Panc1 (cell line): ENCODE measurements at regions not wholly inside any gene's neighbourhood (a gene's known extent, or its start where the extent isn't known, plus 50 kb on each side); places are given as distances from the start of the nearest gene placed in this dataset.

Experiments
- ATAC-seq: fragments of 200-7000 bp; cut with Tn5 transposase; 2 replicates; pipeline ENCODE4 v1.9.1; 2020; ENCODE audit warnings: mild to moderate bottlenecking, moderate library complexity
- BruUV-seq: library from RNA; stranded (reverse); fragments of 400-500 nt; replicated peaks from 2 replicates; lab custom pipeline; 2021; lab: Mats Ljungman, UMichigan
- CTCF ChIA-PET: fragments of 300-600 bp; sonication (Branson Sonifier 250); formaldehyde crosslinking; loops from one replicate; lab custom pipeline; 2022; ENCODE audit warnings: antibody characterized with exemption; lab: Charles Lee
- POLR2A ChIA-PET: fragments of 300-600 bp; sonication (Branson Sonifier 250); formaldehyde crosslinking; loops from one replicate; lab custom pipeline; 2022; ENCODE audit warnings: antibody characterized with exemption; lab: Charles Lee
- DNase-seq: peaks from one replicate; pipeline ENCODE4 v3.0.0-alpha.2; 2010; ENCODE audit warnings: low read depth, low spot score
- H3K27ac ChIP-seq: 2 replicates; pipeline ENCODE4 v1.5.1; 2011; ENCODE audit warnings: mild to moderate bottlenecking, low read length, inconsistent platforms
- H3K27me3 ChIP-seq: fragments of 200-500 bp; sonication (Bioruptor generic); 2 replicates; pipeline ENCODE4 v1.6.0; 2014; ENCODE audit warnings: low read length, inconsistent platforms; ENCODE audit not compliant: control insufficient read depth, insufficient read depth
- H3K36me3 ChIP-seq: fragments of 200-500 bp; sonication (Bioruptor generic); 2 replicates; pipeline ENCODE4 v1.5.1; 2014; ENCODE audit warnings: inconsistent platforms, mild to moderate bottlenecking, low read length, moderate library complexity; ENCODE audit not compliant: control insufficient read depth, insufficient read depth
- H3K4me1 ChIP-seq: 2 replicates; pipeline ENCODE4 v1.5.1; 2011; ENCODE audit warnings: inconsistent platforms, mild to moderate bottlenecking, low read length, moderate library complexity; ENCODE audit not compliant: control insufficient read depth, insufficient read depth
- H3K4me3 ChIP-seq, 2 experiments: 2 replicates each; pipeline ENCODE4 v1.5.1; 2011 to 2012; ENCODE audit warnings: low read depth in 2 of 2, low read length in 2 of 2, mild to moderate bottlenecking in 2 of 2, inconsistent platforms in 1 of 2, moderate library complexity in 1 of 2
- H3K9me3 ChIP-seq: fragments of 200-500 bp; sonication (Bioruptor generic); 2 replicates; pipeline ENCODE4 v1.5.1; 2014; ENCODE audit warnings: low read depth, mild to moderate bottlenecking, inconsistent platforms, low read length, moderate library complexity; ENCODE audit not compliant: control insufficient read depth, insufficient read depth
- CTCF ChIP-seq: fragments of 450-650 bp; IDR thresholded peaks from 2 replicates; pipeline ENCODE4 v1.5.1; 2017; ENCODE audit warnings: mild to moderate bottlenecking
- POLR2AphosphoS5 ChIP-seq: IDR thresholded peaks from 2 replicates; pipeline ENCODE4 v1.6.1; 2012; ENCODE audit warnings: mild to moderate bottlenecking, low read depth, low read length, moderate library complexity
- REST ChIP-seq, 2 experiments: IDR thresholded peaks; 2 replicates each; pipeline ENCODE4 v1.6.1; 2011 to 2012; ENCODE audit warnings: low read depth in 2 of 2, control low read depth in 1 of 2, low read length in 1 of 2, mild to moderate bottlenecking in 1 of 2, moderate library complexity in 1 of 2; ENCODE audit not compliant: insufficient read depth in 1 of 2
- SIN3A ChIP-seq: IDR thresholded peaks from 2 replicates; pipeline ENCODE4 v1.6.1; 2012; ENCODE audit warnings: low read depth, mild to moderate bottlenecking, low read length, moderate library complexity, borderline replicate concordance; ENCODE audit not compliant: insufficient read depth
- TCF7L2 ChIP-seq: IDR thresholded peaks from 2 replicates; pipeline ENCODE4 v1.6.1; 2011; ENCODE audit warnings: mild to moderate bottlenecking, low read depth, low read length, inconsistent platforms
- in situ Hi-C: cut with HindIII; loops from 2 replicates; pipeline ENCODE4 v1.10.0; 2016; ENCODE audit warnings: low sequenced_read_pairs, low pct_unique_long_range_greater_than_20kb
- intact Hi-C: fragments of 100-400 bp; cut with micrococcal nuclease; formaldehyde crosslinking; loops from one replicate; pipeline ENCODE4 v1.10.0; 2022; ENCODE audit not compliant: unreplicated experiment

- Histone ChIP-seq H3K36me3 (no peaks in the 10 kb centered on the region), H3K4me1 (no peaks in the 10 kb centered on the region), H3K9me3 (no peaks in the 10 kb centered on the region), H3K27ac (no peak overlapping the region), H3K27me3 (peaks cover 3% of the 10 kb centered on the region; the same call in 1 of the 2 replicates), H3K4me3 (no peak overlapping the region)
- in situ Hi-C loops, result no loop called here
- DNase-seq (no peak), ATAC-seq (no peak)
- no TSS peak for BruUV-seq
- POLR2A ChIA-PET, result no interaction called here
- no peak for TF ChIP-seq SIN3A
- no peak for TF ChIP-seq POLR2AphosphoS5
- intact Hi-C loops, result loop anchor here (10.0 kb wide), 1 partner anchor 979 kb away; no protein-coding TSS in a partner anchor
- CTCF ChIA-PET, result interaction anchor here (0.9 kb wide), 1 partner anchor 362 kb away, joined by 6 read pairs; no protein-coding TSS in a partner anchor
Measured at GRCh38 chr16:5665834-5666233, 568.2 kb upstream of the EEF2KMT start.

- in situ Hi-C loops, result no loop called here
- CTCF ChIA-PET, result no interaction called here
Measured at GRCh38 chr16:5653789-5654188, 556.2 kb upstream of the EEF2KMT start.

More at GRCh38 chr16:5653789-5654188, 556.2 kb upstream of the EEF2KMT start:
- Histone ChIP-seq H3K4me3 (no peak overlapping the region), H3K27me3 (no peaks in the 10 kb centered on the region; the same call in 1 of the 2 replicates), H3K27ac (no peak overlapping the region), H3K36me3 (no peaks in the 10 kb centered on the region), H3K4me1 (no peaks in the 10 kb centered on the region), H3K9me3 (no peaks in the 10 kb centered on the region)
- TF ChIP-seq SIN3A, result no peak
- TF ChIP-seq REST (IDR thresholded peaks at IDR 0.05; ENCODE audit: insufficient read depth in 1 of 2, low read depth in 2 of 2, low read length in 1 of 2), result no peak
- TF ChIP-seq CTCF, result no peak
- TF ChIP-seq TCF7L2, result no peak
- no peak for TF ChIP-seq POLR2AphosphoS5
- ATAC-seq, result no peak
- no TSS peak for BruUV-seq
- intact Hi-C loops, result no loop called here
- POLR2A ChIA-PET, result no interaction called here
- no peak for DNase-seq
